Left ventricle myocardium inferior (tissue), 1 donor: ENCODE measurements at regions not wholly inside any gene's neighbourhood (a gene's known extent, or its start where the extent isn't known, plus 50 kb on each side); places are given as distances from the start of the nearest gene placed in this dataset.
"Not testable (repeated sequence)": the region's sequence is repeated elsewhere in the genome, so short reads cannot be mapped to it uniquely, and the experiment has no call there.

Source experiments
- DNase-seq: peaks from one replicate; pipeline ENCODE4 v3.0.0-alpha.2; 2020
- H3K27ac ChIP-seq: fragments of 200-600 bp; replicated peaks from 2 replicates; pipeline ENCODE4 v1.8.0; 2021
- H3K27me3 ChIP-seq: fragments of 200-600 bp; 2 replicates; pipeline ENCODE4 v1.8.0; 2021; ENCODE audit warnings: low read depth
- H3K36me3 ChIP-seq: fragments of 200-600 bp; 2 replicates; pipeline ENCODE4 v1.8.0; 2021
- H3K4me1 ChIP-seq: fragments of 200-600 bp; 2 replicates; pipeline ENCODE4 v1.8.0; 2021
- H3K4me3 ChIP-seq: fragments of 200-600 bp; 2 replicates; pipeline ENCODE4 v1.8.0; 2021; ENCODE audit warnings: mild to moderate bottlenecking, moderate library complexity
- H3K9me3 ChIP-seq: fragments of 200-600 bp; replicated peaks from 2 replicates; pipeline ENCODE4 v1.8.0; 2021
- CTCF ChIP-seq: fragments of 200-600 bp; IDR thresholded peaks from 2 replicates; pipeline ENCODE4 v1.8.0; 2021; ENCODE audit warnings: antibody characterized with exemption, mild to moderate bottlenecking, borderline replicate concordance
- intact Hi-C: fragments of 100-400 bp; cut with micrococcal nuclease; formaldehyde crosslinking; loops from one replicate; pipeline ENCODE4 v1.11.0; 2022
- donor health status: DM: no; HTN: yes; CAD: no; lungs with severe emphysema.

GRCh38 chr12:10453-10852 is 56.1 kb upstream of the IQSEC3 start:
- H3K27ac ChIP-seq, intact Hi-C loops, H3K9me3 ChIP-seq, H3K27me3 ChIP-seq, H3K4me1 ChIP-seq, H3K36me3 ChIP-seq, H3K4me3 ChIP-seq, DNase-seq: not testable (repeated sequence)

- TF ChIP-seq CTCF: peak; percentile 25
- DNase-seq, intact Hi-C loops, H3K27ac ChIP-seq, H3K36me3 ChIP-seq, H3K4me3 ChIP-seq, H3K9me3 ChIP-seq, H3K27me3 ChIP-seq, H3K4me1 ChIP-seq: not testable (repeated sequence)
These were observed 55.4 kb upstream of the IQSEC3 start for GRCh38 chr12:10879-11812.

GRCh38 chr12:12306-12705 is 54.3 kb upstream of the IQSEC3 start:
- intact Hi-C loops, H3K27ac ChIP-seq, H3K36me3 ChIP-seq, H3K27me3 ChIP-seq, H3K9me3 ChIP-seq, H3K4me3 ChIP-seq, H3K4me1 ChIP-seq, DNase-seq: not testable (repeated sequence)

DNA sequence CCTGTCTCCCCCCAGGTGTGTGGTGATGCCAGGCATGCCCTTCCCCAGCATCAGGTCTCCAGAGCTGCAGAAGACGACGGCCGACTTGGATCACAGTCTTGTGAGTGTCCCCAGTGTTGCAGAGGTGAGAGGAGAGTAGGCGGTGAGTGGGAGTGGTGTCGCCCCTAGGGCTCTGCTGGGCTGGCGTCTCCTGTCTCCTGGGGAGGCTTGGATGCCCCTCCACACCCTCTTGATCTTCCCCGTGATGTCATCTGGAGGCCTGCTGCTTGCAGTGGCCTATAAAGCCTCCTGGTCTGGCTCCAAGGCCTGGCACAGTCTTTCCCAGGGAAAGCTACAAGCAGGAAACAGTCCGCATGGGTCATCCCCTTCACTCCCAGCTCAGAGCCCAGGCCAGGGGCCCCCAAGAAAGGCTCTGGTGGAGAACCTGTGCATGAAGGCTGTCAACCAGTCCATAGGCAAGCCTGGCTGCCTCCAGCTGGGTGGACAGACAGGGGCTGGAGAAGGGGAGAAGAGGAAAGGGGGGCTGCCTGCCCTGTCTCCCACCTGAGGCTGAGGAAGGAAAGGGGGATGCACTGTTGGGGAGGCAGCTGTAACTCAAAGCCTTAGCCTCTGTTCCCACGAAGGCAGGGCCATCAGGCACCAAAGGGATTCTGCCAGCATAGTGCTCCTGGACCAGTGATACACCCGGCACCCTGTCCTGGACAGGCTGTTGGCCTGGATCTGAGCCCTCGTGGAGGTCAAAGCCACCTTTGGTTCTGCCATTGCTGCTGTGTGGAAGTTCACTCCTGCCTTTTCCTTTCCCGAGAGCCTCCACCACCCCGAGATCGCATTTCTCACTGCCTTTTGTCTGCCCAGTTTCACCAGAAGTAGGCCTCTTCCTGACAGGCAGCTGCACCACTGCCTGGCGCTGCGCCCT is 53.6 kb upstream of the IQSEC3 start:
- H3K27me3 ChIP-seq, H3K9me3 ChIP-seq, DNase-seq, H3K4me1 ChIP-seq, H3K4me3 ChIP-seq, intact Hi-C loops: not testable (repeated sequence)
- H3K27ac ChIP-seq: peak overlapping the region; percentile 30
- peaks cover 13% of the 10 kb centered on the region for H3K36me3 ChIP-seq

- intact Hi-C loops, H3K27ac ChIP-seq, H3K4me3 ChIP-seq, H3K27me3 ChIP-seq, DNase-seq, H3K4me1 ChIP-seq, H3K9me3 ChIP-seq: not testable (repeated sequence)
- peaks cover 13% of the 10 kb centered on the region for H3K36me3 ChIP-seq
These were observed 52.7 kb upstream of the IQSEC3 start for GRCh38 chr12:13841-14240.

GRCh38 chr12:14696-15095 is 51.9 kb upstream of the IQSEC3 start:
- H3K4me1 ChIP-seq, H3K27ac ChIP-seq, intact Hi-C loops, DNase-seq, H3K27me3 ChIP-seq, H3K4me3 ChIP-seq, H3K9me3 ChIP-seq: not testable (repeated sequence)
- peaks cover 13% of the 10 kb centered on the region for H3K36me3 ChIP-seq

DNA sequence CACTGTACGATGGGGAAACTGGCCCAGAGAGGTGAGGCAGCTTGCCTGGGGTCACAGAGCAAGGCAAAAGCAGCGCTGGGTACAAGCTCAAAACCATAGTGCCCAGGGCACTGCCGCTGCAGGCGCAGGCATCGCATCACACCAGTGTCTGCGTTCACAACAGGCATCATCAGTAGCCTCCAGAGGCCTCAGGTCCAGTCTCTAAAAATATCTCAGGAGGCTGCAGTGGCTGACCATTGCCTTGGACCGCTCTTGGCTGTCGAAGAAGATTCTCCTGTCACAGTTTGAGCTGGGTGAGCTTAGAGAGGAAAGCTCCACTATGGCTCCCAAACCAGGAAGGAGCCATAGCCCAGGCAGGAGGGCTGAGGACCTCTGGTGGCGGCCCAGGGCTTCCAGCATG is 51.2 kb upstream of the IQSEC3 start:
- H3K27ac ChIP-seq, H3K27me3 ChIP-seq: not testable (repeated sequence)

DNA sequence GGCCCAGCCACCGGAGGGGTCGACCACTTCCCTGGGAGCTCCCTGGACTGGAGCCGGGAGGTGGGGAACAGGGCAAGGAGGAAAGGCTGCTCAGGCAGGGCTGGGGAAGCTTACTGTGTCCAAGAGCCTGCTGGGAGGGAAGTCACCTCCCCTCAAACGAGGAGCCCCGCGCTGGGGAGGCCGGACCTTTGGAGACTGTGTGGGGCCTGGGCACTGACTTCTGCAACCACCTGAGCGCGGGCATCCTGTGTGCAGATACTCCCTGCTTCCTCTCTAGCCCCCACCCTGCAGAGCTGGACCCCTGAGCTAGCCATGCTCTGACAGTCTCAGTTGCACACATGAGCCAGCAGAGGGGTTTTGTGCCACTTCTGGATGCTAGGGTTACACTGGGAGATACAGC is 50.5 kb upstream of the IQSEC3 start:
- intact Hi-C loops, DNase-seq, H3K4me3 ChIP-seq, H3K9me3 ChIP-seq, H3K27me3 ChIP-seq, H3K4me1 ChIP-seq, H3K27ac ChIP-seq: not testable (repeated sequence)
- peaks cover 24% of the 10 kb centered on the region for H3K36me3 ChIP-seq

More for the DNA sequence above, 51.2 kb upstream of the IQSEC3 start:
- intact Hi-C loops, H3K9me3 ChIP-seq, DNase-seq, H3K4me3 ChIP-seq, H3K4me1 ChIP-seq: not testable (repeated sequence)
- peaks cover 18% of the 10 kb centered on the region for H3K36me3 ChIP-seq

DNA sequence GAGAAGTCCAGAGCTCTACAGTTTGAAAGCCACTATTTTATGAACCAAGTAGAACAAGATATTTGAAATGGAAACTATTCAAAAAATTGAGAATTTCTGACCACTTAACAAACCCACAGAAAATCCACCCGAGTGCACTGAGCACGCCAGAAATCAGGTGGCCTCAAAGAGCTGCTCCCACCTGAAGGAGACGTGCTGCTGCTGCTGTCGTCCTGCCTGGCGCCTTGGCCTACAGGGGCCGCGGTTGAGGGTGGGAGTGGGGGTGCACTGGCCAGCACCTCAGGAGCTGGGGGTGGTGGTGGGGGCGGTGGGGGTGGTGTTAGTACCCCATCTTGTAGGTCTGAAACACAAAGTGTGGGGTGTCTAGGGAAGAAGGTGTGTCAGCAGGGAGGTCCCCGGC is 50.0 kb upstream of the IQSEC3 start:
- H3K4me1 ChIP-seq, H3K27me3 ChIP-seq, DNase-seq, H3K4me3 ChIP-seq, H3K9me3 ChIP-seq, intact Hi-C loops, H3K27ac ChIP-seq: not testable (repeated sequence)
- peaks cover 29% of the 10 kb centered on the region for H3K36me3 ChIP-seq
